GM23338 (cell line): ENCODE measurements at regions not wholly inside any gene's neighbourhood (a gene's known extent, or its start where the extent isn't known, plus 50 kb on each side); places are given as distances from the start of the nearest gene placed in this dataset.
A peak's percentile ranks its signal among the peaks of the same experiment; 100 is the strongest.

ENCODE experiments used
- ATAC-seq: fragments of 200-7000 bp; cut with Tn5 transposase; 3 replicates; pipeline ENCODE4 v1.9.1; 2020
- DNase-seq: peaks from one replicate; pipeline ENCODE4 v3.0.0-alpha.2; 2015; ENCODE audit warnings: low spot score
- H2AFZ ChIP-seq: fragments of 200-600 bp; sonication (generic); 2 replicates; pipeline ENCODE4 v1.8.0; 2016; ENCODE audit warnings: antibody characterized with exemption, mild to moderate bottlenecking, moderate library complexity
- H3F3A ChIP-seq: fragments of 200-600 bp; sonication (generic); replicated peaks from 2 replicates; pipeline ENCODE4 v1.8.0; 2017; ENCODE audit warnings: antibody characterized with exemption, mixed run types, low read depth
- H3K27ac ChIP-seq: fragments of 200-600 bp; sonication (generic); 2 replicates; pipeline ENCODE4 v1.6.1; 2016; ENCODE audit warnings: low read depth
- H3K27me3 ChIP-seq: fragments of 200-600 bp; sonication (generic); 2 replicates; pipeline ENCODE4 v1.8.0; 2016; ENCODE audit warnings: mild to moderate bottlenecking, mixed run types, moderate library complexity; ENCODE audit not compliant: insufficient read depth
- H3K36me3 ChIP-seq: fragments of 200-600 bp; sonication (generic); 2 replicates; pipeline ENCODE4 v1.8.0; 2016; ENCODE audit warnings: mild to moderate bottlenecking; ENCODE audit not compliant: insufficient read depth
- H3K4me1 ChIP-seq: fragments of 200-600 bp; sonication (generic); 2 replicates; pipeline ENCODE4 v1.8.0; 2016; ENCODE audit warnings: mild to moderate bottlenecking, moderate library complexity; ENCODE audit not compliant: insufficient read depth
- H3K4me2 ChIP-seq: fragments of 200-600 bp; sonication (generic); 2 replicates; pipeline ENCODE4 v1.7.1; 2017; ENCODE audit warnings: mixed run types
- H3K4me3 ChIP-seq: fragments of 200-600 bp; sonication (generic); 2 replicates; pipeline ENCODE4 v1.6.1; 2016; ENCODE audit warnings: mixed run types
- H3K79me2 ChIP-seq: fragments of 200-600 bp; sonication (generic); replicated peaks from 2 replicates; pipeline ENCODE4 v1.8.0; 2017; ENCODE audit warnings: mild to moderate bottlenecking; ENCODE audit not compliant: insufficient read depth
- H3K9me2 ChIP-seq: fragments of 200-600 bp; sonication (generic); 2 replicates; pipeline ENCODE4 v1.8.0; 2017; ENCODE audit not compliant: insufficient read depth
- H4K20me1 ChIP-seq: fragments of 200-600 bp; sonication (generic); replicated peaks from 2 replicates; pipeline ENCODE4 v1.8.0; 2017; ENCODE audit warnings: mild to moderate bottlenecking; ENCODE audit not compliant: insufficient read depth
- H3K27ac Mint-ChIP-seq: 2 replicates; pipeline ENCODE4 v1.8.0; 2020; ENCODE audit warnings: inconsistent platforms, mild to moderate bottlenecking, moderate library complexity, mixed read lengths
- H3K27me3 Mint-ChIP-seq: 3 replicates; pipeline ENCODE4 v1.8.0; 2022; ENCODE audit warnings: low read depth, mild to moderate bottlenecking, moderate library complexity, mixed read lengths, inconsistent platforms; ENCODE audit not compliant: insufficient read depth, poor library complexity
- H3K36me3 Mint-ChIP-seq: 3 replicates; pipeline ENCODE4 v1.8.0; 2021; ENCODE audit warnings: low read depth, mild to moderate bottlenecking, inconsistent platforms, moderate library complexity, mixed read lengths
- H3K4me1 Mint-ChIP-seq: 3 replicates; pipeline ENCODE4 v1.8.0; 2020; ENCODE audit warnings: mild to moderate bottlenecking, inconsistent platforms, mixed read lengths
- H3K4me3 Mint-ChIP-seq: 3 replicates; pipeline ENCODE4 v1.8.0; 2021; ENCODE audit warnings: moderate library complexity, mild to moderate bottlenecking, inconsistent platforms, mixed read lengths
- H3K9me3 Mint-ChIP-seq: 3 replicates; pipeline ENCODE4 v1.8.0; 2020; ENCODE audit warnings: moderate library complexity, mild to moderate bottlenecking, inconsistent platforms, mixed read lengths
- CREB1 ChIP-seq: fragments of 250-450 bp; sonication (Bioruptor Pico); IDR thresholded peaks from 2 replicates; pipeline ENCODE4 v1.5.0; 2020; ENCODE audit warnings: low read depth, mild to moderate bottlenecking, moderate library complexity
- EZH2 ChIP-seq: fragments of 200-600 bp; sonication (generic); IDR thresholded peaks from one replicate; pipeline ENCODE4 v1.8.0; 2017; ENCODE audit warnings: antibody characterized with exemption, mild to moderate bottlenecking, low read depth; ENCODE audit not compliant: unreplicated experiment
- EZH2phosphoT487 ChIP-seq: fragments of 200-600 bp; sonication (generic); IDR thresholded peaks from one replicate; pipeline ENCODE4 v1.8.1; 2018; ENCODE audit warnings: antibody characterized with exemption; ENCODE audit not compliant: unreplicated experiment
- JUNB ChIP-seq: IDR thresholded peaks from one replicate; pipeline ENCODE4 v1.6.1; 2016; ENCODE audit warnings: antibody characterized with exemption; ENCODE audit not compliant: unreplicated experiment
- POLR2AphosphoS5 ChIP-seq: IDR thresholded peaks from 2 replicates; pipeline ENCODE4 v1.6.1; 2016; ENCODE audit warnings: antibody characterized with exemption, low read depth
- ZNF331 ChIP-seq: fragments of 250-450 bp; sonication (Bioruptor Pico); IDR thresholded peaks from 2 replicates; pipeline ENCODE4 v1.5.0; 2020; ENCODE audit warnings: low read depth, mild to moderate bottlenecking, moderate library complexity
- TF ChIP-seq, protein P1 (sequence below): IDR thresholded peaks from 2 replicates; pipeline ENCODE4 v1.6.1; 2016; ENCODE audit warnings: antibody characterized with exemption
- TF ChIP-seq, protein P2 (sequence below): fragments of 250-450 bp; sonication (Bioruptor Pico); IDR thresholded peaks from 2 replicates; pipeline ENCODE4 v1.5.0; 2020; ENCODE audit warnings: mild to moderate bottlenecking, moderate library complexity
- TF ChIP-seq, protein P3 (sequence below): IDR thresholded peaks from one replicate; pipeline ENCODE4 v1.6.1; 2018; ENCODE audit warnings: antibody characterized with exemption; ENCODE audit not compliant: unreplicated experiment

DNA sequence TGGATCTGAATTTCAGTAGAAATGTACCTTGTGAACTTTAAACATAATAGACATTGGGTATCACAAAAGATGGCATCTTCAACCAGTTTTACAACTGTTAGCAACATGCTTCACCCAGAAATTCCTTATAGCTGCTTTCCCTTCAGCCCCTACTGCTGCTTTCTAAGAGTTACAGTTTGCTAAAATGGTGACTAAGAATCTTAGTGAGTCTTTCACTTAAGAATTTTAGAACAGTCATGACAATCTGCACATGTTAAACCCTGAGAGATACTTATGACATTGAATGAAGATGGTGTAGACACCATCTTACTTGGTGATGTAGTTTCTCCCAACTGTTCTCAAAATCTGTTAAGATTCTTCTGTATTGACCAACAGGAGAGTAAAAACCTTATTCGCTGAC, 129.7 kb upstream of the UBE2E1 start:
- Histone ChIP-seq H4K20me1 (no peaks in the 10 kb centered on the region), H2AFZ (no peak overlapping the region), H3K4me1 (no peaks in the 10 kb centered on the region), H3K27ac (no peak overlapping the region), H3K4me2 (no peak overlapping the region), H3K9me2 (no peaks in the 10 kb centered on the region), H3K79me2 (no peaks in the 10 kb centered on the region), H3F3A (no peaks in the 10 kb centered on the region), H3K36me3 (no peaks in the 10 kb centered on the region), H3K4me3 (no peak overlapping the region), H3K27me3 (peaks cover 6% of the 10 kb centered on the region)
- TF ChIP-seq, protein P1, sequence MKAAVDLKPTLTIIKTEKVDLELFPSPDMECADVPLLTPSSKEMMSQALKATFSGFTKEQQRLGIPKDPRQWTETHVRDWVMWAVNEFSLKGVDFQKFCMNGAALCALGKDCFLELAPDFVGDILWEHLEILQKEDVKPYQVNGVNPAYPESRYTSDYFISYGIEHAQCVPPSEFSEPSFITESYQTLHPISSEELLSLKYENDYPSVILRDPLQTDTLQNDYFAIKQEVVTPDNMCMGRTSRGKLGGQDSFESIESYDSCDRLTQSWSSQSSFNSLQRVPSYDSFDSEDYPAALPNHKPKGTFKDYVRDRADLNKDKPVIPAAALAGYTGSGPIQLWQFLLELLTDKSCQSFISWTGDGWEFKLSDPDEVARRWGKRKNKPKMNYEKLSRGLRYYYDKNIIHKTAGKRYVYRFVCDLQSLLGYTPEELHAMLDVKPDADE = no peak
- no peak for TF ChIP-seq POLR2AphosphoS5
- TF ChIP-seq ZNF331 (CRISPR knock-in tag) = no peak
- TF ChIP-seq EZH2phosphoT487 = no peak
- TF ChIP-seq JUNB = no peak
- Mint-ChIP-seq H3K4me3 (no peak overlapping the region), H3K27me3 (peaks cover 4% of the 10 kb centered on the region), H3K4me1 (no peaks in the 10 kb centered on the region; the same call in 2 of the 3 replicates), H3K9me3 (no peaks in the 10 kb centered on the region), H3K27ac (no peak overlapping the region), H3K36me3 (no peaks in the 10 kb centered on the region)
- DNase-seq (no peak), ATAC-seq (no peak)

DNA sequence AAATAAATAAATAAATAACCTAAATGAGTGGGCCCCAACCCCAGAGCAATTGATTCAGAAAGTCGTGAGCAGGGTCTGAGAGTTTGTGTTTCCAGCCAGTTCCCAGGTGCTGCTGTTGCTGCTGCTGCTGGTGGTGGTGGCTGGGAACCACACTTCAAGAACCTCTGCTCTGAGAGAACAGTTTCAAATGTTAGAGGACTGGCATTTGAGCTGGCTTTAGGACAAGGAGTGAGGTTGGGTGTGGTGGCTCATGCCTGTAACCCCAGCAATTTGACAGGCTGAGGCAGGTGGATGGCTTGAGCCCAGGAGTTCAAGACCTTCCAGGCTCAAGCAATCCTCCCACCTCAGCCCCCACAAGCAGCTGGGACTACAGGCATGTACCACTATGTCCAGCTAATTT, 123.1 kb upstream of the UBE2E1 start:
- ATAC-seq = peak; percentile 33; the same call in 1 of the 3 replicates
- Histone ChIP-seq H3K4me3 (no peak overlapping the region), H3K4me1 (peaks cover 13% of the 10 kb centered on the region), H3K27ac (no peak overlapping the region), H3K9me2 (no peaks in the 10 kb centered on the region; the same call in 1 of the 2 replicates), H4K20me1 (no peaks in the 10 kb centered on the region), H3K4me2 (no peak overlapping the region), H3K79me2 (no peaks in the 10 kb centered on the region), H3K36me3 (no peaks in the 10 kb centered on the region), H2AFZ (no peak overlapping the region), H3F3A (no peaks in the 10 kb centered on the region), H3K27me3 (no peaks in the 10 kb centered on the region)
- H3K4me3 Mint-ChIP-seq = no peak overlapping the region
- no peaks in the 10 kb centered on the region for H3K9me3 Mint-ChIP-seq
- no peak overlapping the region for H3K27ac Mint-ChIP-seq
- no peaks in the 10 kb centered on the region for H3K36me3 Mint-ChIP-seq
- H3K27me3 Mint-ChIP-seq = peaks cover 4% of the 10 kb centered on the region
- TF ChIP-seq POLR2AphosphoS5 (no peak), EZH2phosphoT487 (no peak), JUNB (no peak), EZH2 (no peak), CREB1 (no peak)
- TF ChIP-seq, protein P1 = no peak
- TF ChIP-seq, protein P2, sequence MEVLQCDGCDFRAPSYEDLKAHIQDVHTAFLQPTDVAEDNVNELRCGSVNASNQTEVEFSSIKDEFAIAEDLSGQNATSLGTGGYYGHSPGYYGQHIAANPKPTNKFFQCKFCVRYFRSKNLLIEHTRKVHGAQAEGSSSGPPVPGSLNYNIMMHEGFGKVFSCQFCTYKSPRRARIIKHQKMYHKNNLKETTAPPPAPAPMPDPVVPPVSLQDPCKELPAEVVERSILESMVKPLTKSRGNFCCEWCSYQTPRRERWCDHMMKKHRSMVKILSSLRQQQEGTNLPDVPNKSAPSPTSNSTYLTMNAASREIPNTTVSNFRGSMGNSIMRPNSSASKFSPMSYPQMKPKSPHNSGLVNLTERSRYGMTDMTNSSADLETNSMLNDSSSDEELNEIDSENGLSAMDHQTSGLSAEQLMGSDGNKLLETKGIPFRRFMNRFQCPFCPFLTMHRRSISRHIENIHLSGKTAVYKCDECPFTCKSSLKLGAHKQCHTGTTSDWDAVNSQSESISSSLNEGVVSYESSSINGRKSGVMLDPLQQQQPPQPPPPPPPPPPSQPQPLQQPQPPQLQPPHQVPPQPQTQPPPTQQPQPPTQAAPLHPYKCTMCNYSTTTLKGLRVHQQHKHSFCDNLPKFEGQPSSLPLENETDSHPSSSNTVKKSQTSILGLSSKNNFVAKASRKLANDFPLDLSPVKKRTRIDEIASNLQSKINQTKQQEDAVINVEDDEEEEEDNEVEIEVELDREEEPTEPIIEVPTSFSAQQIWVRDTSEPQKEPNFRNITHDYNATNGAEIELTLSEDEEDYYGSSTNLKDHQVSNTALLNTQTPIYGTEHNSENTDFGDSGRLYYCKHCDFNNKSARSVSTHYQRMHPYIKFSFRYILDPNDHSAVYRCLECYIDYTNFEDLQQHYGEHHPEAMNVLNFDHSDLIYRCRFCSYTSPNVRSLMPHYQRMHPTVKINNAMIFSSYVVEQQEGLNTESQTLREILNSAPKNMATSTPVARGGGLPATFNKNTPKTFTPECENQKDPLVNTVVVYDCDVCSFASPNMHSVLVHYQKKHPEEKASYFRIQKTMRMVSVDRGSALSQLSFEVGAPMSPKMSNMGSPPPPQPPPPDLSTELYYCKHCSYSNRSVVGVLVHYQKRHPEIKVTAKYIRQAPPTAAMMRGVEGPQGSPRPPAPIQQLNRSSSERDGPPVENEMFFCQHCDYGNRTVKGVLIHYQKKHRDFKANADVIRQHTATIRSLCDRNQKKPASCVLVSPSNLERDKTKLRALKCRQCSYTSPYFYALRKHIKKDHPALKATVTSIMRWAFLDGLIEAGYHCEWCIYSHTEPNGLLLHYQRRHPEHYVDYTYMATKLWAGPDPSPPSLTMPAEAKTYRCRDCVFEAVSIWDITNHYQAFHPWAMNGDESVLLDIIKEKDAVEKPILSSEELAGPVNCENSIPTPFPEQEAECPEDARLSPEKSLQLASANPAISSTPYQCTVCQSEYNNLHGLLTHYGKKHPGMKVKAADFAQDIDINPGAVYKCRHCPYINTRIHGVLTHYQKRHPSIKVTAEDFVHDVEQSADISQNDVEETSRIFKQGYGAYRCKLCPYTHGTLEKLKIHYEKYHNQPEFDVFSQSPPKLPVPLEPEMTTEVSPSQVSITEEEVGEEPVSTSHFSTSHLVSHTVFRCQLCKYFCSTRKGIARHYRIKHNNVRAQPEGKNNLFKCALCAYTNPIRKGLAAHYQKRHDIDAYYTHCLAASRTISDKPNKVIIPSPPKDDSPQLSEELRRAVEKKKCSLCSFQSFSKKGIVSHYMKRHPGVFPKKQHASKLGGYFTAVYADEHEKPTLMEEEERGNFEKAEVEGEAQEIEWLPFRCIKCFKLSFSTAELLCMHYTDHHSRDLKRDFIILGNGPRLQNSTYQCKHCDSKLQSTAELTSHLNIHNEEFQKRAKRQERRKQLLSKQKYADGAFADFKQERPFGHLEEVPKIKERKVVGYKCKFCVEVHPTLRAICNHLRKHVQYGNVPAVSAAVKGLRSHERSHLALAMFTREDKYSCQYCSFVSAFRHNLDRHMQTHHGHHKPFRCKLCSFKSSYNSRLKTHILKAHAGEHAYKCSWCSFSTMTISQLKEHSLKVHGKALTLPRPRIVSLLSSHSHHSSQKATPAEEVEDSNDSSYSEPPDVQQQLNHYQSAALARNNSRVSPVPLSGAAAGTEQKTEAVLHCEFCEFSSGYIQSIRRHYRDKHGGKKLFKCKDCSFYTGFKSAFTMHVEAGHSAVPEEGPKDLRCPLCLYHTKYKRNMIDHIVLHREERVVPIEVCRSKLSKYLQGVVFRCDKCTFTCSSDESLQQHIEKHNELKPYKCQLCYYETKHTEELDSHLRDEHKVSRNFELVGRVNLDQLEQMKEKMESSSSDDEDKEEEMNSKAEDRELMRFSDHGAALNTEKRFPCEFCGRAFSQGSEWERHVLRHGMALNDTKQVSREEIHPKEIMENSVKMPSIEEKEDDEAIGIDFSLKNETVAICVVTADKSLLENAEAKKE (CRISPR knock-in tag) = no peak
- TF ChIP-seq, protein P3, sequence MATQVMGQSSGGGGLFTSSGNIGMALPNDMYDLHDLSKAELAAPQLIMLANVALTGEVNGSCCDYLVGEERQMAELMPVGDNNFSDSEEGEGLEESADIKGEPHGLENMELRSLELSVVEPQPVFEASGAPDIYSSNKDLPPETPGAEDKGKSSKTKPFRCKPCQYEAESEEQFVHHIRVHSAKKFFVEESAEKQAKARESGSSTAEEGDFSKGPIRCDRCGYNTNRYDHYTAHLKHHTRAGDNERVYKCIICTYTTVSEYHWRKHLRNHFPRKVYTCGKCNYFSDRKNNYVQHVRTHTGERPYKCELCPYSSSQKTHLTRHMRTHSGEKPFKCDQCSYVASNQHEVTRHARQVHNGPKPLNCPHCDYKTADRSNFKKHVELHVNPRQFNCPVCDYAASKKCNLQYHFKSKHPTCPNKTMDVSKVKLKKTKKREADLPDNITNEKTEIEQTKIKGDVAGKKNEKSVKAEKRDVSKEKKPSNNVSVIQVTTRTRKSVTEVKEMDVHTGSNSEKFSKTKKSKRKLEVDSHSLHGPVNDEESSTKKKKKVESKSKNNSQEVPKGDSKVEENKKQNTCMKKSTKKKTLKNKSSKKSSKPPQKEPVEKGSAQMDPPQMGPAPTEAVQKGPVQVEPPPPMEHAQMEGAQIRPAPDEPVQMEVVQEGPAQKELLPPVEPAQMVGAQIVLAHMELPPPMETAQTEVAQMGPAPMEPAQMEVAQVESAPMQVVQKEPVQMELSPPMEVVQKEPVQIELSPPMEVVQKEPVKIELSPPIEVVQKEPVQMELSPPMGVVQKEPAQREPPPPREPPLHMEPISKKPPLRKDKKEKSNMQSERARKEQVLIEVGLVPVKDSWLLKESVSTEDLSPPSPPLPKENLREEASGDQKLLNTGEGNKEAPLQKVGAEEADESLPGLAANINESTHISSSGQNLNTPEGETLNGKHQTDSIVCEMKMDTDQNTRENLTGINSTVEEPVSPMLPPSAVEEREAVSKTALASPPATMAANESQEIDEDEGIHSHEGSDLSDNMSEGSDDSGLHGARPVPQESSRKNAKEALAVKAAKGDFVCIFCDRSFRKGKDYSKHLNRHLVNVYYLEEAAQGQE = no peak
- DNase-seq = no peak
- peaks cover 14% of the 10 kb centered on the region for H3K4me1 Mint-ChIP-seq
